Karpas-422 (cell line): ENCODE measurements at regions not wholly inside any gene's neighbourhood (a gene's known extent, or its start where the extent isn't known, plus 50 kb on each side); places are given as distances from the start of the nearest gene placed in this dataset.

Source experiments
- DNase-seq: peaks from one replicate; pipeline ENCODE4 v3.0.0-alpha.2; 2015
- H2AFZ ChIP-seq: fragments of 200-600 bp; sonication (generic); 2 replicates; pipeline ENCODE4 v1.6.1; 2014; ENCODE audit warnings: antibody characterized with exemption, low read length, mixed read lengths
- H3K27ac ChIP-seq: fragments of 200-600 bp; sonication (generic); 2 replicates; pipeline ENCODE4 v1.5.1; 2014; ENCODE audit warnings: mild to moderate bottlenecking, low read length, moderate library complexity
- H3K27me3 ChIP-seq: fragments of 200-600 bp; sonication (generic); 2 replicates; pipeline ENCODE4 v1.6.1; 2014; ENCODE audit warnings: low read length, mixed read lengths
- H3K36me3 ChIP-seq: fragments of 200-600 bp; sonication (generic); 2 replicates; pipeline ENCODE4 v1.6.1; 2014; ENCODE audit warnings: low read length, mixed read lengths; ENCODE audit not compliant: insufficient read depth
- H3K4me1 ChIP-seq: fragments of 200-600 bp; sonication (generic); 2 replicates; pipeline ENCODE4 v1.6.1; 2014; ENCODE audit warnings: mild to moderate bottlenecking, low read length, mixed read lengths
- H3K4me2 ChIP-seq: fragments of 200-600 bp; sonication (generic); 2 replicates; pipeline ENCODE4 v1.6.1; 2014; ENCODE audit warnings: low read length, low read depth, mild to moderate bottlenecking; ENCODE audit not compliant: poor library complexity, severe bottlenecking
- H3K4me3 ChIP-seq: fragments of 200-600 bp; sonication (generic); 2 replicates; pipeline ENCODE4 v1.5.1; 2014; ENCODE audit warnings: mild to moderate bottlenecking, antibody characterized with exemption, low read length, mixed read lengths
- H3K79me2 ChIP-seq: fragments of 200-600 bp; sonication (generic); 2 replicates; pipeline ENCODE4 v1.6.1; 2014; ENCODE audit warnings: mild to moderate bottlenecking, low read length, mixed read lengths
- H3K9ac ChIP-seq: fragments of 200-600 bp; sonication (generic); 2 replicates; pipeline ENCODE4 v1.6.0; 2014; ENCODE audit warnings: low read length
- H3K9me2 ChIP-seq: fragments of 200-600 bp; sonication (generic), shearing (Covaris generic); replicated peaks from 2 replicates; pipeline ENCODE4 v1.6.0; 2014; ENCODE audit warnings: mild to moderate bottlenecking, low read length, moderate library complexity; ENCODE audit not compliant: insufficient read depth
- H3K9me3 ChIP-seq: fragments of 300-700, 200-600 bp; sonication (generic); 2 replicates; pipeline ENCODE4 v1.6.1; 2014; ENCODE audit warnings: low read length, mixed read lengths
- H4K20me1 ChIP-seq: fragments of 200-600 bp; sonication (generic); 2 replicates; pipeline ENCODE4 v1.6.1; 2014; ENCODE audit warnings: mild to moderate bottlenecking, antibody characterized with exemption, low read length, low read depth; ENCODE audit not compliant: insufficient read depth

DNA sequence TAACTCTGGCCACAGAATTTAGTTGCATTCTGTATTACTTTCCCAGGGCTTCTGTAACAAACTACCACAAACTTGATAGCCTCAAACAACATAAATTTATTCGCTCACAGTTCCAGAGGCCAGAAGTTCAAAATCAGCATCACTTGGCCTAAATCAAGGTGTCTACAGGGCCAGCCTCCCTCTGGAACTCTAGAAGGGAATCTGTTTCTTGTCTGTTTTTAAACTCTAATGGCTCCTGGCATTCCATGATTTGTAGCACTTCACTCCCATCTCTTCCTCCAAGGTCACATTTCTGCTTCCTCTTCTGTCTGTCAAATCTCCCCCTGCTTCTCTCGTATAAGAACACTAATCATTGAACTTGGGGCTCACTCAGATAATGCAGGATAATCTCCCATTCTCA, 151.9 kb upstream of the ARPP21 start:
- no peak overlapping the region for H2AFZ ChIP-seq
- H3K27ac ChIP-seq, result no peak overlapping the region
- no peak overlapping the region for H3K9ac ChIP-seq
- no peaks in the 10 kb centered on the region for H4K20me1 ChIP-seq
- H3K4me2 ChIP-seq, result no peak overlapping the region
- H3K36me3 ChIP-seq, result no peaks in the 10 kb centered on the region
- no peaks in the 10 kb centered on the region for H3K9me3 ChIP-seq
- H3K9me2 ChIP-seq, result no peaks in the 10 kb centered on the region
- H3K27me3 ChIP-seq, result no peaks in the 10 kb centered on the region
- H3K4me3 ChIP-seq, result no peak overlapping the region
- DNase-seq, result no peak
- no peaks in the 10 kb centered on the region for H3K79me2 ChIP-seq
- H3K4me1 ChIP-seq, result no peaks in the 10 kb centered on the region

DNA sequence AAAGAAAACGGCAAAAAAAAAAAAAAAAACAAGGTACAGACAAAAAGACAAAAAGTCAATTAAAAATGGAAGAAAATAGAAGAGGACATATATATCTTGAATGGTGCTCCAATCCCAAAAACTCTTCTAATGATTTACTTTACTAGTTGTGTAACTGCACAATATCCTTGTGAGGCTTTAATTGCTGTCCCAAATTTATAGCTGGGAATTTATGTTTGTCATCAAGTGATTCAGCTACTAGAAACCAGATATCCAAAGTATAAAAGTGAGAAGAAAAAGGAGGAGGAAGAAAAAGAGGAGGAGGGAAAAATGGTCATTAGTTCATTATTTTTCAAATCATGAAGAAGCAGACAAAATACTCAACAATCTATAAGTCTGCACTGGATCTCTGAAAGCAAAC, 150.8 kb upstream of the ARPP21 start:
- Histone ChIP-seq H3K9ac (no peak overlapping the region), H3K79me2 (no peaks in the 10 kb centered on the region), H3K9me3 (no peaks in the 10 kb centered on the region), H2AFZ (no peak overlapping the region), H3K4me3 (no peak overlapping the region), H3K4me2 (no peak overlapping the region), H3K9me2 (no peaks in the 10 kb centered on the region), H3K36me3 (no peaks in the 10 kb centered on the region), H4K20me1 (no peaks in the 10 kb centered on the region), H3K27ac (no peak overlapping the region), H3K27me3 (no peaks in the 10 kb centered on the region), H3K4me1 (no peaks in the 10 kb centered on the region)
- no peak for DNase-seq

DNA sequence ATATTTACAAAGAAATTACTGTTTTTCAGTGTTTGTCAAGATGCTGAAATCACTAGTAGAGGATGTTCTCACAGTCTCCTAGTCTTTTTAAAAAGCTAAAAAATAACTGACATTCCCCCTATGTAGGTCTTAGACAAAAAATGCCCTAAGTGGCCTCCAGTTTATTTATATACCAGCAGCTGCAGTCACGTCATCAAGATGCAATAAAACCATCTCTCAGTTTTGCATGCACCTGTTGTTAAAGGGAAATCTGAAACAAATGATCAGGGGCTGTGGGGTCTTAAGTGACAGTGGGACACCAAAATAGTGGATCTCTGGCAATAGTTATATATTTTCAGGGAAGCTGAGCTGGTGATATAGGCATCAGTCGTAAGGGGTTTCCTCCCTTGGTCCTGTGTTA, 146.5 kb upstream of the ARPP21 start:
- Histone ChIP-seq H3K4me1 (no peaks in the 10 kb centered on the region), H3K9ac (no peak overlapping the region), H3K79me2 (no peaks in the 10 kb centered on the region), H3K4me3 (no peak overlapping the region), H3K36me3 (no peaks in the 10 kb centered on the region), H3K27me3 (no peaks in the 10 kb centered on the region), H3K4me2 (no peak overlapping the region), H3K9me2 (no peaks in the 10 kb centered on the region), H3K27ac (no peak overlapping the region), H3K9me3 (no peaks in the 10 kb centered on the region), H2AFZ (no peak overlapping the region), H4K20me1 (no peaks in the 10 kb centered on the region)
- DNase-seq, result no peak

GRCh38 chr3:35498506-35499210, 140.7 kb upstream of the ARPP21 start:
- no peak overlapping the region for H3K9ac ChIP-seq
- no peaks in the 10 kb centered on the region for H3K79me2 ChIP-seq
- DNase-seq, result no peak
- no peaks in the 10 kb centered on the region for H3K36me3 ChIP-seq
- H3K27ac ChIP-seq, result no peak overlapping the region
- no peaks in the 10 kb centered on the region for H3K9me2 ChIP-seq
- no peaks in the 10 kb centered on the region for H3K27me3 ChIP-seq
- no peaks in the 10 kb centered on the region for H4K20me1 ChIP-seq
- no peak overlapping the region for H3K4me3 ChIP-seq
- no peaks in the 10 kb centered on the region for H3K4me1 ChIP-seq
- H3K4me2 ChIP-seq, result no peak overlapping the region
- no peaks in the 10 kb centered on the region for H3K9me3 ChIP-seq
- no peak overlapping the region for H2AFZ ChIP-seq

- no peak overlapping the region for H3K4me3 ChIP-seq
- H3K79me2 ChIP-seq, result no peaks in the 10 kb centered on the region
- H3K27me3 ChIP-seq, result no peaks in the 10 kb centered on the region
- H3K4me1 ChIP-seq, result no peaks in the 10 kb centered on the region
- H3K9ac ChIP-seq, result no peak overlapping the region
- no peak overlapping the region for H3K27ac ChIP-seq
- H3K9me3 ChIP-seq, result no peaks in the 10 kb centered on the region
- DNase-seq, result no peak
- no peaks in the 10 kb centered on the region for H3K36me3 ChIP-seq
- H2AFZ ChIP-seq, result no peak overlapping the region
- H4K20me1 ChIP-seq, result no peaks in the 10 kb centered on the region
- no peak overlapping the region for H3K4me2 ChIP-seq
- no peaks in the 10 kb centered on the region for H3K9me2 ChIP-seq
Measured at GRCh38 chr3:35500641-35501350, 138.5 kb upstream of the ARPP21 start.

DNA sequence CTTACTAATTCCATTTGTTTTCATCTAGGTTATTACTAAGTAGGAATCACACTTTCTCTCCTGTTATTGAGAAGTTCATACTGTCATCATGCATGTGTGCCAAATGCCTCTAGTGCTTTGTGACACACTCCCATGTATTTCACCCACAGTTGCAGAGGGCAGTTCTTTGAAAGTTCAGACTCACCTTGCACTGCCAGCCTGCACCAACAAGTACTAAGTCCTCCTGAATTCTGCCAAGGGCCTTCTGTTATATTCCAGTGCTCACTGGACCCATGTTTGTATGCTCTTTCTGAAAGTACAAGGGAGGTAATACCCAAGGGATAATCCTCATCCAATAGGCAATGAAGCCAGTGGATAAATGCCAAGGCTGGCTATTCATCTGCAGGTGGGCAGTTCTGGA, 136.6 kb upstream of the ARPP21 start:
- Histone ChIP-seq H4K20me1 (no peaks in the 10 kb centered on the region), H3K4me1 (no peaks in the 10 kb centered on the region), H3K4me3 (no peak overlapping the region), H3K79me2 (no peaks in the 10 kb centered on the region), H3K9ac (no peak overlapping the region), H3K27ac (no peak overlapping the region), H3K9me2 (no peaks in the 10 kb centered on the region), H3K36me3 (no peaks in the 10 kb centered on the region), H3K27me3 (no peaks in the 10 kb centered on the region), H3K4me2 (no peak overlapping the region), H2AFZ (no peak overlapping the region), H3K9me3 (no peaks in the 10 kb centered on the region)
- DNase-seq, result no peak

- Histone ChIP-seq H3K4me3 (no peak overlapping the region), H3K79me2 (no peaks in the 10 kb centered on the region), H3K9me3 (no peaks in the 10 kb centered on the region), H2AFZ (no peak overlapping the region), H3K9ac (no peak overlapping the region), H3K4me2 (no peak overlapping the region), H3K9me2 (no peaks in the 10 kb centered on the region), H3K27me3 (no peaks in the 10 kb centered on the region), H3K4me1 (no peaks in the 10 kb centered on the region), H4K20me1 (no peaks in the 10 kb centered on the region), H3K27ac (no peak overlapping the region), H3K36me3 (no peaks in the 10 kb centered on the region)
- DNase-seq, result peak; percentile 41
Measured at GRCh38 chr3:35505181-35505580, 134.1 kb upstream of the ARPP21 start.

- Histone ChIP-seq H3K9me3 (no peaks in the 10 kb centered on the region), H3K4me1 (no peaks in the 10 kb centered on the region), H2AFZ (no peak overlapping the region), H3K4me3 (no peak overlapping the region), H3K9me2 (no peaks in the 10 kb centered on the region), H3K9ac (no peak overlapping the region), H3K27ac (no peak overlapping the region), H3K79me2 (no peaks in the 10 kb centered on the region), H3K27me3 (no peaks in the 10 kb centered on the region), H3K36me3 (no peaks in the 10 kb centered on the region), H4K20me1 (no peaks in the 10 kb centered on the region), H3K4me2 (no peak overlapping the region)
- DNase-seq, result no peak
Measured at GRCh38 chr3:35505772-35506171, 133.6 kb upstream of the ARPP21 start.
